22Rv1 (cell line): ENCODE measurements at regions not wholly inside any gene's neighbourhood (a gene's known extent, or its start where the extent isn't known, plus 50 kb on each side); places are given as distances from the start of the nearest gene placed in this dataset.

ENCODE experiments used
- ZFX ChIP-seq: fragments of 450-650 bp; IDR thresholded peaks from 2 replicates; pipeline ENCODE4 v1.6.1; 2017; ENCODE audit warnings: antibody characterized with exemption, borderline replicate concordance
- TF ChIP-seq, protein P1 (sequence below): fragments of 450-650 bp; IDR thresholded peaks from 2 replicates; pipeline ENCODE4 v1.5.1; 2017; ENCODE audit warnings: mild to moderate bottlenecking

DNA sequence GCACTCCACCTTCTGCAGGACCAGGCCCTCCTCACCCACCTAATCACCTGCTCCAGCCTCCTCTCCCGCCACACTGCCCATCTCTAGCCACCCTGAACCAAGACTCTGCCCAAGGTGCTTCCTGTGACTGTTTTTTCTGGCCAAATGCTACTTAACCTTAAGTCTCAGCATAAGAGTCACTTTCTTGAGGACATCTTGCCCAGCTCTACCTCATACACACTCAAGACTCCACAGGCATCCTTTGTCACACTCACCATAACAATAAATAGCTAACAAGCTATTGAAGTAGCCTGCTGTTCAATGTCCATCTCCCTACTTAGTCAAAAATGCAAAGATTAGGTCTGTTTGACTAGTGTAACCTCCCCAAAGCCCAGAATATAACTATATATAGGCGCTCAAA lies 455.4 kb upstream of the NFE2L3 start:
- TF ChIP-seq, protein P1, sequence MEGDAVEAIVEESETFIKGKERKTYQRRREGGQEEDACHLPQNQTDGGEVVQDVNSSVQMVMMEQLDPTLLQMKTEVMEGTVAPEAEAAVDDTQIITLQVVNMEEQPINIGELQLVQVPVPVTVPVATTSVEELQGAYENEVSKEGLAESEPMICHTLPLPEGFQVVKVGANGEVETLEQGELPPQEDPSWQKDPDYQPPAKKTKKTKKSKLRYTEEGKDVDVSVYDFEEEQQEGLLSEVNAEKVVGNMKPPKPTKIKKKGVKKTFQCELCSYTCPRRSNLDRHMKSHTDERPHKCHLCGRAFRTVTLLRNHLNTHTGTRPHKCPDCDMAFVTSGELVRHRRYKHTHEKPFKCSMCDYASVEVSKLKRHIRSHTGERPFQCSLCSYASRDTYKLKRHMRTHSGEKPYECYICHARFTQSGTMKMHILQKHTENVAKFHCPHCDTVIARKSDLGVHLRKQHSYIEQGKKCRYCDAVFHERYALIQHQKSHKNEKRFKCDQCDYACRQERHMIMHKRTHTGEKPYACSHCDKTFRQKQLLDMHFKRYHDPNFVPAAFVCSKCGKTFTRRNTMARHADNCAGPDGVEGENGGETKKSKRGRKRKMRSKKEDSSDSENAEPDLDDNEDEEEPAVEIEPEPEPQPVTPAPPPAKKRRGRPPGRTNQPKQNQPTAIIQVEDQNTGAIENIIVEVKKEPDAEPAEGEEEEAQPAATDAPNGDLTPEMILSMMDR = no peak
- TF ChIP-seq ZFX = no peak
